RPMI7951 (cell line): ENCODE measurements at regions not wholly inside any gene's neighbourhood (a gene's known extent, or its start where the extent isn't known, plus 50 kb on each side); places are given as distances from the start of the nearest gene placed in this dataset.

Experiments
- DNase-seq: peaks from one replicate; pipeline ENCODE4 v3.0.0-alpha.2; 2012; ENCODE audit warnings: low read depth

- no peak for DNase-seq
Observed at GRCh38 chr15:88316586-88316985, 60.0 kb upstream of the NTRK3 start.

- no peak for DNase-seq
Observed at GRCh38 chr15:88315221-88315878, 58.8 kb upstream of the NTRK3 start.

- DNase-seq, result peak; percentile 23
Observed at GRCh38 chr15:88312941-88313579, 56.5 kb upstream of the NTRK3 start.

- DNase-seq, result no peak
Observed at GRCh38 chr15:88309363-88309762, 52.8 kb upstream of the NTRK3 start.

GRCh38 chr15:88307344-88307743 lies 50.8 kb upstream of the NTRK3 start:
- DNase-seq, result no peak
